K562 (cell line): ENCODE measurements at regions not wholly inside any gene's neighbourhood (a gene's known extent, or its start where the extent isn't known, plus 50 kb on each side); places are given as distances from the start of the nearest gene placed in this dataset.

Source experiments
- HMGXB4 ChIP-seq: sonication (generic); formaldehyde crosslinking; IDR thresholded peaks from 2 replicates; pipeline ENCODE4 v1.8.1; 2023; ENCODE audit warnings: mild to moderate bottlenecking, missing genetic modification reagents
- MAX ChIP-seq: sonication (generic); formaldehyde crosslinking; IDR thresholded peaks from 2 replicates; pipeline ENCODE4 v1.9.0; 2022; ENCODE audit warnings: mild to moderate bottlenecking, missing genetic modification reagents

- TF ChIP-seq HMGXB4 (CRISPR knock-in tag) (no peak), MAX (CRISPR knock-in tag) (no peak)
Observed at GRCh38 chr3:116563351-116563750, 118.1 kb upstream of the LSAMP start.
